Osteocyte (in vitro differentiated cells): ENCODE measurements at regions not wholly inside any gene's neighbourhood (a gene's known extent, or its start where the extent isn't known, plus 50 kb on each side); places are given as distances from the start of the nearest gene placed in this dataset.

Source experiments
- DNase-seq: peaks from one replicate; pipeline ENCODE4 v3.0.0; 2021; ENCODE audit warnings: mixed read lengths; ENCODE audit not compliant: unreplicated experiment; ENCODE audit errors: extremely low spot score
- H3K27ac Mint-ChIP-seq: one replicate; pipeline ENCODE4 v1.8.0; 2021; ENCODE audit warnings: mild to moderate bottlenecking, mixed read lengths; ENCODE audit not compliant: unreplicated experiment
- H3K27me3 Mint-ChIP-seq: one replicate; pipeline ENCODE4 v1.8.0; 2021; ENCODE audit warnings: mixed read lengths; ENCODE audit not compliant: unreplicated experiment
- H3K36me3 Mint-ChIP-seq: one replicate; pipeline ENCODE4 v1.8.0; 2021; ENCODE audit warnings: mixed read lengths; ENCODE audit not compliant: unreplicated experiment
- H3K4me1 Mint-ChIP-seq: one replicate; pipeline ENCODE4 v1.8.0; 2021; ENCODE audit warnings: mixed read lengths; ENCODE audit not compliant: unreplicated experiment
- H3K4me3 Mint-ChIP-seq: one replicate; pipeline ENCODE4 v1.8.0; 2021; ENCODE audit warnings: mild to moderate bottlenecking, moderate library complexity, mixed read lengths; ENCODE audit not compliant: unreplicated experiment
- H3K9me3 Mint-ChIP-seq: one replicate; pipeline ENCODE4 v1.8.0; 2021; ENCODE audit warnings: mixed read lengths; ENCODE audit not compliant: unreplicated experiment
- TF ChIP-seq, protein P1 (sequence below): fragments of 200-600 bp; sonication (generic); IDR thresholded peaks from 2 replicates; pipeline ENCODE4 v1.5.0; 2021; ENCODE audit warnings: antibody characterized with exemption, mild to moderate bottlenecking, moderate library complexity

DNA sequence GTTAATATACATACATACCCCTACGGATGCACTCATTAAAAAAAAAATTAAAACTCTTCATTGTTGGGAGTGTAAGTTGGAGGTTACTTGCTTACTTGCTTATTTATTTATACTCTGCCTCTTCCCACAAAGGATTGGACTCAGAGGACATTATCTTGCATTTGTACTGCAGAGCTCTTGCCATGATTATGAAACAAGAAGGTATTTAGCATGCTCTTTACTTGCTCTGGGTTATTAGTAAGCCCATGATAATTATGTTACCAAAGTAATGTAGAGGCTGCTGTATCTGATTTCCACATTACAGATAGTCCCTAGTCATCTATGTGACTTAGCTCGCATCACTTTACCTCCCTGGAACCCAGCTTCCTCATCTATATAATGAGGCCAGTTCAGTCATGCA, 355.1 kb upstream of the PTBP2 start:
- H3K27me3 Mint-ChIP-seq: no peaks in the 10 kb centered on the region
- no peaks in the 10 kb centered on the region for H3K9me3 Mint-ChIP-seq
- no peak overlapping the region for H3K27ac Mint-ChIP-seq
- DNase-seq: no peak
- H3K36me3 Mint-ChIP-seq: no peaks in the 10 kb centered on the region
- no peak overlapping the region for H3K4me3 Mint-ChIP-seq
- TF ChIP-seq, protein P1, sequence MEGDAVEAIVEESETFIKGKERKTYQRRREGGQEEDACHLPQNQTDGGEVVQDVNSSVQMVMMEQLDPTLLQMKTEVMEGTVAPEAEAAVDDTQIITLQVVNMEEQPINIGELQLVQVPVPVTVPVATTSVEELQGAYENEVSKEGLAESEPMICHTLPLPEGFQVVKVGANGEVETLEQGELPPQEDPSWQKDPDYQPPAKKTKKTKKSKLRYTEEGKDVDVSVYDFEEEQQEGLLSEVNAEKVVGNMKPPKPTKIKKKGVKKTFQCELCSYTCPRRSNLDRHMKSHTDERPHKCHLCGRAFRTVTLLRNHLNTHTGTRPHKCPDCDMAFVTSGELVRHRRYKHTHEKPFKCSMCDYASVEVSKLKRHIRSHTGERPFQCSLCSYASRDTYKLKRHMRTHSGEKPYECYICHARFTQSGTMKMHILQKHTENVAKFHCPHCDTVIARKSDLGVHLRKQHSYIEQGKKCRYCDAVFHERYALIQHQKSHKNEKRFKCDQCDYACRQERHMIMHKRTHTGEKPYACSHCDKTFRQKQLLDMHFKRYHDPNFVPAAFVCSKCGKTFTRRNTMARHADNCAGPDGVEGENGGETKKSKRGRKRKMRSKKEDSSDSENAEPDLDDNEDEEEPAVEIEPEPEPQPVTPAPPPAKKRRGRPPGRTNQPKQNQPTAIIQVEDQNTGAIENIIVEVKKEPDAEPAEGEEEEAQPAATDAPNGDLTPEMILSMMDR: no peak
- peaks cover 82% of the 10 kb centered on the region for H3K4me1 Mint-ChIP-seq

DNA sequence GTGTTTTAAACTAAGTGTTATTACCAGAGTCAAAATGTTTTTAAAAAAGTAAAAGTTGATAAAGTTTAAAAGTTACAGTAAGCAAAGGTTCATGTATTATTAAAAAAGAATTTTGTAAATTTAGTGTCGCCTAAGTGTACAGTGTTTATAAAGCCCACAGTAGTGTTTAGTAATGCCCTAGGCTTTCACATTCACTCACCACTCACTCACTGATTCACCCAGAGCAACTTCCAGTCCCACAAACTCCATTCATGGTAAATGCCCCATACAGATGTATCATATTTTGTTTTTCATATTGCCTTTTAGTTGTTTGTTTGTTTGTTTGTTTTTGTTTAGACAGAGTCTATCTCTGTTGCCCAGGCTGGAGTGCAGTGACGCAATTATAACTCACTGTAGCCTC, 353.8 kb upstream of the PTBP2 start:
- H3K36me3 Mint-ChIP-seq: no peaks in the 10 kb centered on the region
- H3K4me1 Mint-ChIP-seq: peaks cover 72% of the 10 kb centered on the region
- no peak for DNase-seq
- H3K4me3 Mint-ChIP-seq: no peak overlapping the region
- H3K27ac Mint-ChIP-seq: peak overlapping the region; percentile 16
- H3K27me3 Mint-ChIP-seq: no peaks in the 10 kb centered on the region
- peaks cover 6% of the 10 kb centered on the region for H3K9me3 Mint-ChIP-seq
- TF ChIP-seq, protein P1: no peak

DNA sequence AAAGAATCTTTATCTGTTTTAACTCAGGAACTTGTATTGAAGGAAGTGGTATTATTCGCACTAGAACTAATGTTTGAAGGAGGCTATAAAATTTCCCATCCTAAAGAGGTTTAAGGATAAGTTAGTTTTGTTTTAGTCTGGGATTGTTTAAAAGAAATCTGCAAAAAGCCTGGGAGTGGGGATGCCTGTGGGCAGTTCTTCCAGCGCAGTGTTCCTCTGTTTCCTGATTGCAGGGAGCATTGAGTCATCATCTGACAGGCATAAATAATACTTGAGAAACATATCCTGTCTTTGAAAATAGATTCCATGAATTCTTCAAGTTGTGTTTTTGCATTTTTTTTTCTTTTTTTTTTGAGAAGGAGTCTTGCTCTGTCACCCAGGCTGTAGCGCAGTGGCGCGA, 350.8 kb upstream of the PTBP2 start:
- TF ChIP-seq, protein P1: no peak
- Mint-ChIP-seq H3K27ac (peak overlapping the region; percentile 59), H3K36me3 (no peaks in the 10 kb centered on the region), H3K9me3 (peaks cover 6% of the 10 kb centered on the region), H3K4me3 (peak overlapping the region; percentile 16), H3K27me3 (no peaks in the 10 kb centered on the region), H3K4me1 (peaks cover 59% of the 10 kb centered on the region)
- DNase-seq: no peak

DNA sequence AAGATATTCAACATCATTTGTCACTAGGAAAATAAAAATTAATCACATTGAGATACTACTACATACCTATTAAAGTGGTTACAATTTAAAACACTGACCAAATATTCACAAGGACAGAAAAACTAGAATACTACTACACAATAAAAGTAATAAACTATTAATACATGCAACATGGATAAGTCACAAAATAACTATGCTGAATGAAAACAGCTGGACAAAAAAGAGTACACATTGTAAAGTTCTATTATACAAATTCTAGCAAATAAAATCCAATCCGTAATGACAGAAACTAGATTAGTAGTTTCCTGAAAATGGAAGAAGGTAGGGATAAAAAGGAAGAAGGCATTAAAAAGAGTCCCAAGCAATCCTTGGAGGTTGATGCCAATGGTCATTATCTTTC, 348.7 kb upstream of the PTBP2 start:
- no peak overlapping the region for H3K4me3 Mint-ChIP-seq
- TF ChIP-seq, protein P1: no peak
- H3K36me3 Mint-ChIP-seq: no peaks in the 10 kb centered on the region
- no peaks in the 10 kb centered on the region for H3K27me3 Mint-ChIP-seq
- peak overlapping the region; percentile 57 for H3K27ac Mint-ChIP-seq
- H3K9me3 Mint-ChIP-seq: peaks cover 16% of the 10 kb centered on the region
- DNase-seq: no peak
- H3K4me1 Mint-ChIP-seq: peaks cover 46% of the 10 kb centered on the region

DNA sequence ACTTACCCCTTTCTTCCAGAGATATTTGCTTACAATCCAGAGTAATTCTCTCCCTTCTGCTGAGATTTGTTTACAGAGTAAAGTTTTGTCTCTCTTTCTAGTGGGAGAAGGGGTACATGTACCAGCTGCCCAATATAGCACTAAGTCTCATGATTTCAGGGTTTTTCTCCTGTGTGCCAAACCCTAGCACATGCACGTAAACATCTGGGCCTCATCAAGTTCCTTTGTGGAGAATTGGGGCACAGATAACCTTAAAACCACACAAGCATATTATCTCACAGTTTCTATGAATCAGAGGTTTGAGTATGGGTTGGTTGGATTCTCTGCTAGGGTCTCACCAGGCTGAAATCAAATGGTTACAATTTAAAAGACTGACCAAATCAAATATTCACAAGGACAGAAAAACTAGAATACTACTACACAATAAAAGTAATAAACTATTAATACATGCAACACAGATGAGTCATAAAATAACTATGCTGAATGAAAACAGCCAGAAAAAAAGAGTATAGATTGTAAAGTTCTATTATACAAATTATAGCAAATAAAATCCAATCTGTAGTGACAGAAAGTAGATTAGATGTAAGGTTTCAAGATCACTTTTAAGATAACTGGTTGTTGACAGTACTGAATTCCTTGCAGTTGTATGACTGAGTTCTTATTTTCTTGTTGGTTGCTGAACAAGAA, 347.4 kb upstream of the PTBP2 start:
- no peak for DNase-seq
- Mint-ChIP-seq H3K27me3 (no peaks in the 10 kb centered on the region), H3K27ac (peak overlapping the region; percentile 65), H3K4me1 (peaks cover 37% of the 10 kb centered on the region), H3K9me3 (peaks cover 29% of the 10 kb centered on the region), H3K4me3 (no peak overlapping the region), H3K36me3 (peaks cover 8% of the 10 kb centered on the region)
- TF ChIP-seq, protein P1: no peak
